ENCODE measurements at regions not wholly inside any gene's neighbourhood (a gene's known extent, or its start where the extent isn't known, plus 50 kb on each side); places are given as distances from the start of the nearest gene placed in this dataset.
"Not testable (repeated sequence)": the region's sequence is repeated elsewhere in the genome, so short reads cannot be mapped to it uniquely, and the experiment has no call there.

- Mint-ChIP-seq H3K9me3 (no peaks in the 10 kb centered on the region), H3K4me1 (no peaks in the 10 kb centered on the region), H3K36me3 (no peaks in the 10 kb centered on the region), H3K4me3 (no peak overlapping the region), H3K27me3 (no peaks in the 10 kb centered on the region), H3K27ac (no peak overlapping the region)
These were observed 260.3 kb upstream of the IRX1 start for GRCh38 chr5:3335301-3335700.

GRCh38 chr5:3333836-3334235, 261.8 kb upstream of the IRX1 start:
- Mint-ChIP-seq H3K9me3 (no peaks in the 10 kb centered on the region), H3K4me1 (no peaks in the 10 kb centered on the region), H3K27ac (no peak overlapping the region), H3K36me3 (no peaks in the 10 kb centered on the region), H3K27me3 (no peaks in the 10 kb centered on the region), H3K4me3 (no peak overlapping the region)

- Mint-ChIP-seq H3K4me3 (no peak overlapping the region), H3K9me3 (no peaks in the 10 kb centered on the region), H3K4me1 (no peaks in the 10 kb centered on the region), H3K27ac (no peak overlapping the region), H3K36me3 (no peaks in the 10 kb centered on the region), H3K27me3 (no peaks in the 10 kb centered on the region)
These were observed 262.5 kb upstream of the IRX1 start for GRCh38 chr5:3333105-3333504.

GRCh38 chr5:3331819-3332218, 263.8 kb upstream of the IRX1 start:
- Mint-ChIP-seq H3K27me3 (no peaks in the 10 kb centered on the region), H3K27ac (no peak overlapping the region), H3K36me3 (no peaks in the 10 kb centered on the region), H3K4me1 (no peaks in the 10 kb centered on the region), H3K4me3 (no peak overlapping the region), H3K9me3 (no peaks in the 10 kb centered on the region)

GRCh38 chr5:3330442-3330841, 265.2 kb upstream of the IRX1 start:
- no peak overlapping the region for H3K27ac Mint-ChIP-seq
- no peaks in the 10 kb centered on the region for H3K4me1 Mint-ChIP-seq
- no peak overlapping the region for H3K4me3 Mint-ChIP-seq
- no peaks in the 10 kb centered on the region for H3K9me3 Mint-ChIP-seq
- H3K36me3 Mint-ChIP-seq, result no peaks in the 10 kb centered on the region
- H3K27me3 Mint-ChIP-seq, result no peaks in the 10 kb centered on the region

GRCh38 chr5:3329427-3329826, 266.2 kb upstream of the IRX1 start:
- H3K27me3 Mint-ChIP-seq, result no peaks in the 10 kb centered on the region
- H3K27ac Mint-ChIP-seq, result no peak overlapping the region
- H3K9me3 Mint-ChIP-seq, result no peaks in the 10 kb centered on the region

GRCh38 chr5:3326841-3327232, 268.8 kb upstream of the IRX1 start:
- H3K27ac Mint-ChIP-seq, result no peak overlapping the region

More at GRCh38 chr5:3329427-3329826, 266.2 kb upstream of the IRX1 start:
- H3K4me1 Mint-ChIP-seq, result no peaks in the 10 kb centered on the region
- no peaks in the 10 kb centered on the region for H3K36me3 Mint-ChIP-seq
- H3K4me3 Mint-ChIP-seq, result no peak overlapping the region

GRCh38 chr5:3325972-3326840, 269.4 kb upstream of the IRX1 start:
- no peaks in the 10 kb centered on the region for H3K9me3 Mint-ChIP-seq
- H3K27me3 Mint-ChIP-seq, result no peaks in the 10 kb centered on the region
- no peaks in the 10 kb centered on the region for H3K4me1 Mint-ChIP-seq

More at GRCh38 chr5:3326841-3327232, 268.8 kb upstream of the IRX1 start:
- H3K9me3 Mint-ChIP-seq, result no peaks in the 10 kb centered on the region
- H3K4me1 Mint-ChIP-seq, result no peaks in the 10 kb centered on the region
- H3K27me3 Mint-ChIP-seq, result no peaks in the 10 kb centered on the region
- H3K36me3 Mint-ChIP-seq, result no peaks in the 10 kb centered on the region
- no peak overlapping the region for H3K4me3 Mint-ChIP-seq

GRCh38 chr5:3325201-3325971, 270.2 kb upstream of the IRX1 start:
- Mint-ChIP-seq H3K4me3 (no peak overlapping the region), H3K36me3 (no peaks in the 10 kb centered on the region), H3K9me3 (no peaks in the 10 kb centered on the region), H3K27me3 (no peaks in the 10 kb centered on the region), H3K4me1 (no peaks in the 10 kb centered on the region), H3K27ac (no peak overlapping the region)

More at GRCh38 chr5:3325972-3326840, 269.4 kb upstream of the IRX1 start:
- no peaks in the 10 kb centered on the region for H3K36me3 Mint-ChIP-seq
- no peak overlapping the region for H3K4me3 Mint-ChIP-seq
- no peak overlapping the region for H3K27ac Mint-ChIP-seq

GRCh38 chr5:3324421-3325101, 271.1 kb upstream of the IRX1 start:
- H3K27me3 Mint-ChIP-seq, result no peaks in the 10 kb centered on the region
- no peaks in the 10 kb centered on the region for H3K36me3 Mint-ChIP-seq
- H3K4me3 Mint-ChIP-seq, result no peak overlapping the region
- no peak overlapping the region for H3K27ac Mint-ChIP-seq
- no peaks in the 10 kb centered on the region for H3K4me1 Mint-ChIP-seq
- H3K9me3 Mint-ChIP-seq, result no peaks in the 10 kb centered on the region

GRCh38 chr5:3323966-3324365, 271.7 kb upstream of the IRX1 start:
- H3K4me3 Mint-ChIP-seq, H3K27ac Mint-ChIP-seq, H3K9me3 Mint-ChIP-seq, H3K4me1 Mint-ChIP-seq, H3K27me3 Mint-ChIP-seq, H3K36me3 Mint-ChIP-seq: not testable (repeated sequence)

- Mint-ChIP-seq H3K27ac (no peak overlapping the region), H3K9me3 (no peaks in the 10 kb centered on the region), H3K36me3 (no peaks in the 10 kb centered on the region), H3K4me1 (no peaks in the 10 kb centered on the region), H3K4me3 (no peak overlapping the region), H3K27me3 (no peaks in the 10 kb centered on the region)
These were observed 272.5 kb upstream of the IRX1 start for GRCh38 chr5:3323144-3323543.

GRCh38 chr5:3322642-3323041, 273.0 kb upstream of the IRX1 start:
- H3K27ac Mint-ChIP-seq, result no peak overlapping the region
- H3K27me3 Mint-ChIP-seq, result no peaks in the 10 kb centered on the region
- H3K36me3 Mint-ChIP-seq, result no peaks in the 10 kb centered on the region

GRCh38 chr5:3321923-3322322, 273.7 kb upstream of the IRX1 start:
- H3K27ac Mint-ChIP-seq, result no peak overlapping the region
- H3K4me3 Mint-ChIP-seq, result no peak overlapping the region
- H3K9me3 Mint-ChIP-seq, result no peaks in the 10 kb centered on the region
- H3K4me1 Mint-ChIP-seq, result no peaks in the 10 kb centered on the region
- H3K36me3 Mint-ChIP-seq, result no peaks in the 10 kb centered on the region
- no peaks in the 10 kb centered on the region for H3K27me3 Mint-ChIP-seq

More at GRCh38 chr5:3322642-3323041, 273.0 kb upstream of the IRX1 start:
- Mint-ChIP-seq H3K4me1 (no peaks in the 10 kb centered on the region), H3K9me3 (no peaks in the 10 kb centered on the region), H3K4me3 (no peak overlapping the region)

GRCh38 chr5:3321119-3321760, 274.4 kb upstream of the IRX1 start:
- H3K27ac Mint-ChIP-seq, result no peak overlapping the region
- no peaks in the 10 kb centered on the region for H3K27me3 Mint-ChIP-seq
- H3K4me1 Mint-ChIP-seq, result no peaks in the 10 kb centered on the region
- no peak overlapping the region for H3K4me3 Mint-ChIP-seq
- H3K36me3 Mint-ChIP-seq, result no peaks in the 10 kb centered on the region
- H3K9me3 Mint-ChIP-seq, result no peaks in the 10 kb centered on the region

Measured in activated naive CD4-positive, alpha-beta T cell treated with anti-CD3 and anti-CD28 coated beads, Interleukin-2, amount 50 U/mL, for 24 hours (primary cell).